22Rv1 (cell line): ENCODE measurements at regions not wholly inside any gene's neighbourhood (a gene's known extent, or its start where the extent isn't known, plus 50 kb on each side); places are given as distances from the start of the nearest gene placed in this dataset.

Experiments used
- H3K27ac ChIP-seq: fragments of 450-650 bp; 2 replicates; pipeline ENCODE4 v1.5.1; 2017
- CTCF ChIP-seq: fragments of 450-650 bp; IDR thresholded peaks from 2 replicates; pipeline ENCODE4 v1.5.1; 2017; ENCODE audit warnings: mild to moderate bottlenecking
- ZFX ChIP-seq: fragments of 450-650 bp; IDR thresholded peaks from 2 replicates; pipeline ENCODE4 v1.6.1; 2017; ENCODE audit warnings: antibody characterized with exemption, borderline replicate concordance

- TF ChIP-seq CTCF, result no peak
- TF ChIP-seq ZFX, result no peak
- no peak overlapping the region for H3K27ac ChIP-seq
Measured at GRCh38 chr20:39259010-39259803, 297.1 kb downstream of the DHX35 start.

- H3K27ac ChIP-seq, result no peak overlapping the region
- TF ChIP-seq CTCF (no peak), ZFX (no peak)
Measured at GRCh38 chr20:39258253-39258652, 296.1 kb downstream of the DHX35 start.

GRCh38 chr20:39253051-39253755, 291.1 kb downstream of the DHX35 start:
- H3K27ac ChIP-seq, result no peak overlapping the region
- no peak for TF ChIP-seq CTCF
- TF ChIP-seq ZFX, result no peak

GRCh38 chr20:39252035-39252434, 289.9 kb downstream of the DHX35 start:
- no peak for TF ChIP-seq CTCF
- no peak for TF ChIP-seq ZFX
- H3K27ac ChIP-seq, result no peak overlapping the region

- TF ChIP-seq CTCF, result no peak
- no peak for TF ChIP-seq ZFX
- H3K27ac ChIP-seq, result no peak overlapping the region
Measured at GRCh38 chr20:39249798-39250197, 287.7 kb downstream of the DHX35 start.

- TF ChIP-seq CTCF (no peak), ZFX (no peak)
- no peak overlapping the region for H3K27ac ChIP-seq
Measured at GRCh38 chr20:39248862-39249485, 286.8 kb downstream of the DHX35 start.
